ENCODE measurements at regions not wholly inside any gene's neighbourhood (a gene's known extent, or its start where the extent isn't known, plus 50 kb on each side); places are given as distances from the start of the nearest gene placed in this dataset.

DNA sequence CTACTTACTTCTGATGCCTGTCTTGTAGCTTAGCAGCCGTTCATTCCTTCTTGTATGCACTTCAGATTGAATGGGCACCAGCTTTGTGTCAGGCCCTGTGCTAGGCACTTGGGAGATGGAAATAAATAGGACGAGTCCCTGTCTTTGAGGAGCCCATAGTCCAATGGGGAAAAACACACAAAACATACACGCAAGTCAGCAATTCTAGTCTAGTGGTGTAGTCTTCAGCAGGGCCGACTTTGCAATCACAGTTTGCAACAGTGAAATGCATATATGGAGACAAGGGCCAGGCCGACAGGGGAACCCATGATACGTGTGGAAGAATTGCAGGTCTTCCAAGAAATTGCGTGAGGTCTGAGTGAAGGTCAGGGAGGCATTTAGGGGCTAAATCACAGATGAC, 262.6 kb downstream of the MAF start (continued):
- TF ChIP-seq, protein P1, sequence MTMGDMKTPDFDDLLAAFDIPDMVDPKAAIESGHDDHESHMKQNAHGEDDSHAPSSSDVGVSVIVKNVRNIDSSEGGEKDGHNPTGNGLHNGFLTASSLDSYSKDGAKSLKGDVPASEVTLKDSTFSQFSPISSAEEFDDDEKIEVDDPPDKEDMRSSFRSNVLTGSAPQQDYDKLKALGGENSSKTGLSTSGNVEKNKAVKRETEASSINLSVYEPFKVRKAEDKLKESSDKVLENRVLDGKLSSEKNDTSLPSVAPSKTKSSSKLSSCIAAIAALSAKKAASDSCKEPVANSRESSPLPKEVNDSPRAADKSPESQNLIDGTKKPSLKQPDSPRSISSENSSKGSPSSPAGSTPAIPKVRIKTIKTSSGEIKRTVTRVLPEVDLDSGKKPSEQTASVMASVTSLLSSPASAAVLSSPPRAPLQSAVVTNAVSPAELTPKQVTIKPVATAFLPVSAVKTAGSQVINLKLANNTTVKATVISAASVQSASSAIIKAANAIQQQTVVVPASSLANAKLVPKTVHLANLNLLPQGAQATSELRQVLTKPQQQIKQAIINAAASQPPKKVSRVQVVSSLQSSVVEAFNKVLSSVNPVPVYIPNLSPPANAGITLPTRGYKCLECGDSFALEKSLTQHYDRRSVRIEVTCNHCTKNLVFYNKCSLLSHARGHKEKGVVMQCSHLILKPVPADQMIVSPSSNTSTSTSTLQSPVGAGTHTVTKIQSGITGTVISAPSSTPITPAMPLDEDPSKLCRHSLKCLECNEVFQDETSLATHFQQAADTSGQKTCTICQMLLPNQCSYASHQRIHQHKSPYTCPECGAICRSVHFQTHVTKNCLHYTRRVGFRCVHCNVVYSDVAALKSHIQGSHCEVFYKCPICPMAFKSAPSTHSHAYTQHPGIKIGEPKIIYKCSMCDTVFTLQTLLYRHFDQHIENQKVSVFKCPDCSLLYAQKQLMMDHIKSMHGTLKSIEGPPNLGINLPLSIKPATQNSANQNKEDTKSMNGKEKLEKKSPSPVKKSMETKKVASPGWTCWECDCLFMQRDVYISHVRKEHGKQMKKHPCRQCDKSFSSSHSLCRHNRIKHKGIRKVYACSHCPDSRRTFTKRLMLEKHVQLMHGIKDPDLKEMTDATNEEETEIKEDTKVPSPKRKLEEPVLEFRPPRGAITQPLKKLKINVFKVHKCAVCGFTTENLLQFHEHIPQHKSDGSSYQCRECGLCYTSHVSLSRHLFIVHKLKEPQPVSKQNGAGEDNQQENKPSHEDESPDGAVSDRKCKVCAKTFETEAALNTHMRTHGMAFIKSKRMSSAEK (CRISPR knock-in tag; IDR thresholded peaks at IDR 0.05; ENCODE audit: borderline replicate concordance) = no peak
- no peak for TF ChIP-seq FOXP1 (CRISPR knock-in tag; IDR thresholded peaks at IDR 0.05; ENCODE audit: borderline replicate concordance)

DNA sequence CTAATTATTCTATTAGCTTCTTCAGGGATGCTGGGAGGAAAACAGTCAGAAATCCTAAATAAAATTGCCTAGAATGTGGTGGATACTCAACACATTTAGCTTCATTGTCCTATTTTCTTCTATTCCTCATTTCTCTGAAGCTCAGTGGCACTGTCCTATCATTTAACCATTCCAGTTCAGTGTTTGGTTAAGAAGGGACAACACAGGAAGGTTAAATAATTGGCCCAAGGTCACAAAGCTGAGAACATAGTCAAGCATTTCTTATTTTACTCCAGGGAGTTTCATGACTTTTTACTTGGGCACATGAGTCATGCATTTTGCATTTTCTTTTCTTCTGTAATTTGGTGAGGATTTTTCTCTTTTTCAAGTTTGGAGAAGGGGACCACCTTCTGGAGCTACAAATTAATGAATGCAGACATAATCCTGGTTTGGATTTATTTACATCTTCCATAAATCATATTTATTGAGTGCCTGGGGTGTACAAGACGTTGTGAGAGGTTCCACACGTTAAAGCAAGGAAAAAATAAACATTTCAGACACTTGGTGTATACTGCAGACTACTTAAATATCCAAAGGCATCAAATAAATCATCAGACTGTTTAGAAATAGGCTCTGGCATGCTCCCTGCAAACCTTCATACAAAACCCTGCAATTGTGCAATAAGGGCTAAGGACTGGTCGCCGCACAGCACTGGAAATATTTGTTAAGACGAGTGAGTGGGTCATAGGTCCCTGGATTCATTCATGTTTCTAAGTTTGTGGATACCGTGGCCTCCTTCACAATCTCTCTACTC, 263.9 kb downstream of the MAF start:
- ChIA-PET CTCF (interaction anchor here (1.5 kb wide), 1 partner anchor 265 kb away, joined by 5 read pairs; no protein-coding TSS in a partner anchor), POLR2A (no interaction called here)
- H3K4me3 Mint-ChIP-seq = no peak overlapping the region
- peaks cover 6% of the 10 kb centered on the region; the same call in 1 of the 2 replicates for H3K9me3 Mint-ChIP-seq
- no peak for DNase-seq (ENCODE audit: low spot score)
- H3K27ac Mint-ChIP-seq = no peak overlapping the region
- H3K4me1 Mint-ChIP-seq = no peaks in the 10 kb centered on the region
- no peak for ATAC-seq
- no peaks in the 10 kb centered on the region for H3K36me3 Mint-ChIP-seq
- H3K27me3 Mint-ChIP-seq (ENCODE audit: low read depth) = no peaks in the 10 kb centered on the region
- TF ChIP-seq, protein P2, sequence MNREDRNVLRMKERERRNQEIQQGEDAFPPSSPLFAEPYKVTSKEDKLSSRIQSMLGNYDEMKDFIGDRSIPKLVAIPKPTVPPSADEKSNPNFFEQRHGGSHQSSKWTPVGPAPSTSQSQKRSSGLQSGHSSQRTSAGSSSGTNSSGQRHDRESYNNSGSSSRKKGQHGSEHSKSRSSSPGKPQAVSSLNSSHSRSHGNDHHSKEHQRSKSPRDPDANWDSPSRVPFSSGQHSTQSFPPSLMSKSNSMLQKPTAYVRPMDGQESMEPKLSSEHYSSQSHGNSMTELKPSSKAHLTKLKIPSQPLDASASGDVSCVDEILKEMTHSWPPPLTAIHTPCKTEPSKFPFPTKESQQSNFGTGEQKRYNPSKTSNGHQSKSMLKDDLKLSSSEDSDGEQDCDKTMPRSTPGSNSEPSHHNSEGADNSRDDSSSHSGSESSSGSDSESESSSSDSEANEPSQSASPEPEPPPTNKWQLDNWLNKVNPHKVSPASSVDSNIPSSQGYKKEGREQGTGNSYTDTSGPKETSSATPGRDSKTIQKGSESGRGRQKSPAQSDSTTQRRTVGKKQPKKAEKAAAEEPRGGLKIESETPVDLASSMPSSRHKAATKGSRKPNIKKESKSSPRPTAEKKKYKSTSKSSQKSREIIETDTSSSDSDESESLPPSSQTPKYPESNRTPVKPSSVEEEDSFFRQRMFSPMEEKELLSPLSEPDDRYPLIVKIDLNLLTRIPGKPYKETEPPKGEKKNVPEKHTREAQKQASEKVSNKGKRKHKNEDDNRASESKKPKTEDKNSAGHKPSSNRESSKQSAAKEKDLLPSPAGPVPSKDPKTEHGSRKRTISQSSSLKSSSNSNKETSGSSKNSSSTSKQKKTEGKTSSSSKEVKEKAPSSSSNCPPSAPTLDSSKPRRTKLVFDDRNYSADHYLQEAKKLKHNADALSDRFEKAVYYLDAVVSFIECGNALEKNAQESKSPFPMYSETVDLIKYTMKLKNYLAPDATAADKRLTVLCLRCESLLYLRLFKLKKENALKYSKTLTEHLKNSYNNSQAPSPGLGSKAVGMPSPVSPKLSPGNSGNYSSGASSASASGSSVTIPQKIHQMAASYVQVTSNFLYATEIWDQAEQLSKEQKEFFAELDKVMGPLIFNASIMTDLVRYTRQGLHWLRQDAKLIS (CRISPR knock-in tag; IDR thresholded peaks at IDR 0.05; ENCODE audit: borderline replicate concordance) = no peak
- TF ChIP-seq, protein P3, sequence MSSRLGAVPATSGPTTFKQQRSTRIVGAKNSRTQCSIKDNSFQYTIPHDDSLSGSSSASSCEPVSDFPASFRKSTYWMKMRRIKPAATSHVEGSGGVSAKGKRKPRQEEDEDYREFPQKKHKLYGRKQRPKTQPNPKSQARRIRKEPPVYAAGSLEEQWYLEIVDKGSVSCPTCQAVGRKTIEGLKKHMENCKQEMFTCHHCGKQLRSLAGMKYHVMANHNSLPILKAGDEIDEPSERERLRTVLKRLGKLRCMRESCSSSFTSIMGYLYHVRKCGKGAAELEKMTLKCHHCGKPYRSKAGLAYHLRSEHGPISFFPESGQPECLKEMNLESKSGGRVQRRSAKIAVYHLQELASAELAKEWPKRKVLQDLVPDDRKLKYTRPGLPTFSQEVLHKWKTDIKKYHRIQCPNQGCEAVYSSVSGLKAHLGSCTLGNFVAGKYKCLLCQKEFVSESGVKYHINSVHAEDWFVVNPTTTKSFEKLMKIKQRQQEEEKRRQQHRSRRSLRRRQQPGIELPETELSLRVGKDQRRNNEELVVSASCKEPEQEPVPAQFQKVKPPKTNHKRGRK (CRISPR knock-in tag; IDR thresholded peaks at IDR 0.05; ENCODE audit: borderline replicate concordance) = no peak
- TF ChIP-seq ZNF416 (CRISPR knock-in tag; IDR thresholded peaks at IDR 0.05) (no peak), GRHL2 (CRISPR knock-in tag; IDR thresholded peaks at IDR 0.05; ENCODE audit: insufficient replicate concordance, severe bottlenecking) (no peak), JUN (CRISPR knock-in tag; IDR thresholded peaks at IDR 0.05) (no peak), SMAD4 (CRISPR knock-in tag; IDR thresholded peaks at IDR 0.05) (no peak), ZNF219 (CRISPR knock-in tag; IDR thresholded peaks at IDR 0.05; ENCODE audit: borderline replicate concordance) (no peak), CREM (CRISPR knock-in tag; IDR thresholded peaks at IDR 0.05) (no peak), MYBL2 (CRISPR knock-in tag; IDR thresholded peaks at IDR 0.05) (no peak), CREB1 (CRISPR knock-in tag; IDR thresholded peaks at IDR 0.05) (no peak), IRF2 (CRISPR knock-in tag; IDR thresholded peaks at IDR 0.05; ENCODE audit: borderline replicate concordance, low read depth) (no peak), ZNF671 (CRISPR knock-in tag; IDR thresholded peaks at IDR 0.05) (no peak), ETV6 (CRISPR knock-in tag; IDR thresholded peaks at IDR 0.05) (no peak)
- TF ChIP-seq, protein P4, sequence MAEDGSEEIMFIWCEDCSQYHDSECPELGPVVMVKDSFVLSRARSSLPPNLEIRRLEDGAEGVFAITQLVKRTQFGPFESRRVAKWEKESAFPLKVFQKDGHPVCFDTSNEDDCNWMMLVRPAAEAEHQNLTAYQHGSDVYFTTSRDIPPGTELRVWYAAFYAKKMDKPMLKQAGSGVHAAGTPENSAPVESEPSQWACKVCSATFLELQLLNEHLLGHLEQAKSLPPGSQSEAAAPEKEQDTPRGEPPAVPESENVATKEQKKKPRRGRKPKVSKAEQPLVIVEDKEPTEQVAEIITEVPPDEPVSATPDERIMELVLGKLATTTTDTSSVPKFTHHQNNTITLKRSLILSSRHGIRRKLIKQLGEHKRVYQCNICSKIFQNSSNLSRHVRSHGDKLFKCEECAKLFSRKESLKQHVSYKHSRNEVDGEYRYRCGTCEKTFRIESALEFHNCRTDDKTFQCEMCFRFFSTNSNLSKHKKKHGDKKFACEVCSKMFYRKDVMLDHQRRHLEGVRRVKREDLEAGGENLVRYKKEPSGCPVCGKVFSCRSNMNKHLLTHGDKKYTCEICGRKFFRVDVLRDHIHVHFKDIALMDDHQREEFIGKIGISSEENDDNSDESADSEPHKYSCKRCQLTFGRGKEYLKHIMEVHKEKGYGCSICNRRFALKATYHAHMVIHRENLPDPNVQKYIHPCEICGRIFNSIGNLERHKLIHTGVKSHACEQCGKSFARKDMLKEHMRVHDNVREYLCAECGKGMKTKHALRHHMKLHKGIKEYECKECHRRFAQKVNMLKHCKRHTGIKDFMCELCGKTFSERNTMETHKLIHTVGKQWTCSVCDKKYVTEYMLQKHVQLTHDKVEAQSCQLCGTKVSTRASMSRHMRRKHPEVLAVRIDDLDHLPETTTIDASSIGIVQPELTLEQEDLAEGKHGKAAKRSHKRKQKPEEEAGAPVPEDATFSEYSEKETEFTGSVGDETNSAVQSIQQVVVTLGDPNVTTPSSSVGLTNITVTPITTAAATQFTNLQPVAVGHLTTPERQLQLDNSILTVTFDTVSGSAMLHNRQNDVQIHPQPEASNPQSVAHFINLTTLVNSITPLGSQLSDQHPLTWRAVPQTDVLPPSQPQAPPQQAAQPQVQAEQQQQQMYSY (CRISPR knock-in tag; IDR thresholded peaks at IDR 0.05) = no peak
- TF ChIP-seq, protein P5, sequence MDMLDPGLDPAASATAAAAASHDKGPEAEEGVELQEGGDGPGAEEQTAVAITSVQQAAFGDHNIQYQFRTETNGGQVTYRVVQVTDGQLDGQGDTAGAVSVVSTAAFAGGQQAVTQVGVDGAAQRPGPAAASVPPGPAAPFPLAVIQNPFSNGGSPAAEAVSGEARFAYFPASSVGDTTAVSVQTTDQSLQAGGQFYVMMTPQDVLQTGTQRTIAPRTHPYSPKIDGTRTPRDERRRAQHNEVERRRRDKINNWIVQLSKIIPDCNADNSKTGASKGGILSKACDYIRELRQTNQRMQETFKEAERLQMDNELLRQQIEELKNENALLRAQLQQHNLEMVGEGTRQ (CRISPR knock-in tag; IDR thresholded peaks at IDR 0.05) = no peak
- TF ChIP-seq, protein P6, sequence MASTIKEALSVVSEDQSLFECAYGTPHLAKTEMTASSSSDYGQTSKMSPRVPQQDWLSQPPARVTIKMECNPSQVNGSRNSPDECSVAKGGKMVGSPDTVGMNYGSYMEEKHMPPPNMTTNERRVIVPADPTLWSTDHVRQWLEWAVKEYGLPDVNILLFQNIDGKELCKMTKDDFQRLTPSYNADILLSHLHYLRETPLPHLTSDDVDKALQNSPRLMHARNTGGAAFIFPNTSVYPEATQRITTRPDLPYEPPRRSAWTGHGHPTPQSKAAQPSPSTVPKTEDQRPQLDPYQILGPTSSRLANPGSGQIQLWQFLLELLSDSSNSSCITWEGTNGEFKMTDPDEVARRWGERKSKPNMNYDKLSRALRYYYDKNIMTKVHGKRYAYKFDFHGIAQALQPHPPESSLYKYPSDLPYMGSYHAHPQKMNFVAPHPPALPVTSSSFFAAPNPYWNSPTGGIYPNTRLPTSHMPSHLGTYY (CRISPR knock-in tag; IDR thresholded peaks at IDR 0.05) = no peak
